ENCODE measurements at regions not wholly inside any gene's neighbourhood (a gene's known extent, or its start where the extent isn't known, plus 50 kb on each side); places are given as distances from the start of the nearest gene placed in this dataset.
"Not testable (repeated sequence)": the region's sequence is repeated elsewhere in the genome, so short reads cannot be mapped to it uniquely, and the experiment has no call there.

- Histone ChIP-seq H3K4me1 (ENCODE audit: control insufficient read depth, insufficient read depth, low read length) (no peaks in the 10 kb centered on the region), H3K36me3 (ENCODE audit: control insufficient read depth, insufficient read depth, low read length) (no peaks in the 10 kb centered on the region), H3K27me3 (ENCODE audit: control insufficient read depth, insufficient read depth, low read length) (no peaks in the 10 kb centered on the region), H3K9ac (ENCODE audit: low read length) (no peak overlapping the region), H3K4me3 (ENCODE audit: low read length) (no peak overlapping the region), H3K27ac (ENCODE audit: low read depth, low read length) (no peak overlapping the region)
Measured at GRCh38 chr12:46956451-46957035, 122.9 kb upstream of the PCED1B start.

- Histone ChIP-seq H3K36me3 (ENCODE audit: control insufficient read depth, insufficient read depth, low read length) (no peaks in the 10 kb centered on the region), H3K27me3 (ENCODE audit: control insufficient read depth, insufficient read depth, low read length) (no peaks in the 10 kb centered on the region), H3K9ac (ENCODE audit: low read length) (no peak overlapping the region), H3K4me3 (ENCODE audit: low read length) (no peak overlapping the region), H3K4me1 (ENCODE audit: control insufficient read depth, insufficient read depth, low read length) (no peaks in the 10 kb centered on the region), H3K27ac (ENCODE audit: low read depth, low read length) (no peak overlapping the region)
Measured at GRCh38 chr12:46958053-46958452, 121.4 kb upstream of the PCED1B start.

GRCh38 chr12:46958599-46959290 is 120.7 kb upstream of the PCED1B start:
- H3K4me3 ChIP-seq (ENCODE audit: low read length) = no peak overlapping the region
- no peak overlapping the region for H3K27ac ChIP-seq (ENCODE audit: low read depth, low read length)

DNA sequence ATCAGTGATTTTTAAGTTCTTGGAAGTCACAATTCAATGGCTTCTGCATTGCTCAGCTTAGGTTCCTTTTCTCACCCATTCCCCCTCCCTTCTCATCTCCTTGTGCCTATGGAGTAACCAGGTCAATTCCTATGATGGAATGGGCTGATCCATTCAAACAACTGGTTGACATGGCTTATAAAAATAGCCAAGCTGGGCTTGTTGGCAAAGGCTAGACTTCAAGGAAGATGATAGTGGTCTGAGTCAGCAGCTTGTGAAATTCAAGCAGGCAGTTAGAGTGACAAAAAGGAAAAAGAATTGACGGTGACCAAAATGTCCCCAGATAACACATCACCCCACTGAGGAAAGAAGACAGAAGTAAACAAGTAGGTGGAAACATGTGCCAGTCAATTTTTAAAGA is 119.9 kb upstream of the PCED1B start:
- no peaks in the 10 kb centered on the region for H3K27me3 ChIP-seq (ENCODE audit: control insufficient read depth, insufficient read depth, low read length)
- no peak overlapping the region for H3K4me3 ChIP-seq (ENCODE audit: low read length)
- no peaks in the 10 kb centered on the region for H3K36me3 ChIP-seq (ENCODE audit: control insufficient read depth, insufficient read depth, low read length)
- no peak overlapping the region for H3K9ac ChIP-seq (ENCODE audit: low read length)
- no peak overlapping the region for H3K27ac ChIP-seq (ENCODE audit: low read depth, low read length)
- H3K4me1 ChIP-seq (ENCODE audit: control insufficient read depth, insufficient read depth, low read length) = peaks cover 6% of the 10 kb centered on the region

More at GRCh38 chr12:46958599-46959290, 120.7 kb upstream of the PCED1B start:
- Histone ChIP-seq H3K9ac (ENCODE audit: low read length) (no peak overlapping the region), H3K4me1 (ENCODE audit: control insufficient read depth, insufficient read depth, low read length) (no peaks in the 10 kb centered on the region), H3K36me3 (ENCODE audit: control insufficient read depth, insufficient read depth, low read length) (no peaks in the 10 kb centered on the region), H3K27me3 (ENCODE audit: control insufficient read depth, insufficient read depth, low read length) (no peaks in the 10 kb centered on the region)

DNA sequence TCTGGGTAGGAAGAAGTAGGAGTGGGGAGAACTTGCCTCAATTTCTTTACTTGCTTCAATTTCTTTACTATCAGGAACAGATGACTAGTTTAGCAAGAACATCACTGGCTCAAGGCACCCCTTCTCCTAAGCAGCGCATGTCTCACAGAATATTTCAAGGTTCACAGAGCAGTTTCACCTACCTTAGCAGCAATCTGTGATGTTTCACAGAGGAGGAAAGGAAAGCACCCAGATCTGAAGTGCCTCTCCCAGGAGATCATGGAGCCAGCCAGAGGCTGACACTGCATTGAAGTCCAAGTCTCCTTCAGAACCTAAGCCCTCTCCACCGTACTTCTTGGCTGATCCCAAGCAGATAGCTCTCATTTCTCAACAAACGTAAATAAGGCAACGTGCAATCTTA is 118.7 kb upstream of the PCED1B start:
- Histone ChIP-seq H3K36me3 (ENCODE audit: control insufficient read depth, insufficient read depth, low read length) (no peaks in the 10 kb centered on the region), H3K4me3 (ENCODE audit: low read length) (no peak overlapping the region), H3K4me1 (ENCODE audit: control insufficient read depth, insufficient read depth, low read length) (peaks cover 15% of the 10 kb centered on the region), H3K27me3 (ENCODE audit: control insufficient read depth, insufficient read depth, low read length) (no peaks in the 10 kb centered on the region), H3K9ac (ENCODE audit: low read length) (no peak overlapping the region), H3K27ac (ENCODE audit: low read depth, low read length) (no peak overlapping the region)

DNA sequence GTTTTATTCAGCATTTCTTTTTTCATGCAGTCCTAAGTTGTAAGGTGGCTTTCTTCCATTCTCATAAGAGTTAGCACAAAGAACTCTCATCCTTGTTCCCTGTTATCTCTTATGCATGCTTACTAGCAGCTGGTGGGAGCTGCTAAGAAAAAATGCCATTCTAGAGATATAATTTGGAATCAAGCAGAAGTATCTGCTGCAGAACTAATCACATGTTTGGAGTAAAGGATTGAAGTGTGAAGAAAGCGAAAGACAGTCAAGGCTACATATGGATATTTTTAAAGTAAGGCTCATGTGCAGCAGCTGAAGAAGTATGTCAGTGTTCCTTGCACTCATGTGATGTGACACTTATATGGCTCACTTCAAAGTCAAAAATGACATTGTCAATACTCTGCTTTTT is 116.2 kb upstream of the PCED1B start:
- no peak overlapping the region for H3K27ac ChIP-seq (ENCODE audit: low read depth, low read length)
- H3K9ac ChIP-seq (ENCODE audit: low read length) = no peak overlapping the region
- H3K4me1 ChIP-seq (ENCODE audit: control insufficient read depth, insufficient read depth, low read length) = peaks cover 15% of the 10 kb centered on the region

GRCh38 chr12:46963977-46964971 is 115.1 kb upstream of the PCED1B start:
- H3K27ac ChIP-seq (ENCODE audit: low read depth, low read length) = peak overlapping the region; percentile 56
- no peak overlapping the region for H3K4me3 ChIP-seq (ENCODE audit: low read length)
- H3K4me1 ChIP-seq (ENCODE audit: control insufficient read depth, insufficient read depth, low read length) = peaks cover 15% of the 10 kb centered on the region
- H3K36me3 ChIP-seq (ENCODE audit: control insufficient read depth, insufficient read depth, low read length) = no peaks in the 10 kb centered on the region
- no peaks in the 10 kb centered on the region for H3K27me3 ChIP-seq (ENCODE audit: control insufficient read depth, insufficient read depth, low read length)
- H3K9ac ChIP-seq (ENCODE audit: low read length) = no peak overlapping the region

More for the DNA sequence above, 116.2 kb upstream of the PCED1B start:
- no peak overlapping the region for H3K4me3 ChIP-seq (ENCODE audit: low read length)
- H3K36me3 ChIP-seq (ENCODE audit: control insufficient read depth, insufficient read depth, low read length) = no peaks in the 10 kb centered on the region
- H3K27me3 ChIP-seq (ENCODE audit: control insufficient read depth, insufficient read depth, low read length) = no peaks in the 10 kb centered on the region

DNA sequence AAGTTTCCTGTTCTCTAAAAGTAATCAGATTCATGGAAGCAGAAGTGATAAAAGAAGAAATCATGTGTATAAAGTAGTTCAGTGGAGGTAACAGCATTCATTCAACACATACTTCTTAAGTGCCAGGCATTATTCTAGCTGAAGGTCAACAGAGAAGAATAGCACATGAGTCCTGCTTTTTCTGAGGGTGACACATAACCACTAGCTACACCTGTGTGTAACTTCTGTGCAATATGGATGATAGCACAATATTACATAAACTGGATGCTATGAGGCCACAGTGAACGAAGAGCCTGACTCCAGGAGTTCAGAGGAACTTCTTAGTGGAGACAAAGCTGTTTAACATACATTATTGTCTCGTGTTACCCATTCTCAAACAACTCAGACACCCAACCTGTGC is 114.3 kb upstream of the PCED1B start:
- H3K4me1 ChIP-seq (ENCODE audit: control insufficient read depth, insufficient read depth, low read length) = peaks cover 15% of the 10 kb centered on the region
- H3K27ac ChIP-seq (ENCODE audit: low read depth, low read length) = no peak overlapping the region
- no peak overlapping the region for H3K9ac ChIP-seq (ENCODE audit: low read length)
- no peaks in the 10 kb centered on the region for H3K27me3 ChIP-seq (ENCODE audit: control insufficient read depth, insufficient read depth, low read length)
- no peak overlapping the region for H3K4me3 ChIP-seq (ENCODE audit: low read length)
- no peaks in the 10 kb centered on the region for H3K36me3 ChIP-seq (ENCODE audit: control insufficient read depth, insufficient read depth, low read length)

- no peaks in the 10 kb centered on the region for H3K27me3 ChIP-seq (ENCODE audit: control insufficient read depth, insufficient read depth, low read length)
- H3K4me3 ChIP-seq (ENCODE audit: low read length) = no peak overlapping the region
- no peak overlapping the region for H3K27ac ChIP-seq (ENCODE audit: low read depth, low read length)
- H3K9ac ChIP-seq (ENCODE audit: low read length) = no peak overlapping the region
- H3K4me1 ChIP-seq (ENCODE audit: control insufficient read depth, insufficient read depth, low read length) = peaks cover 15% of the 10 kb centered on the region
- no peaks in the 10 kb centered on the region for H3K36me3 ChIP-seq (ENCODE audit: control insufficient read depth, insufficient read depth, low read length)
Measured at GRCh38 chr12:46965880-46966279, 113.5 kb upstream of the PCED1B start.

DNA sequence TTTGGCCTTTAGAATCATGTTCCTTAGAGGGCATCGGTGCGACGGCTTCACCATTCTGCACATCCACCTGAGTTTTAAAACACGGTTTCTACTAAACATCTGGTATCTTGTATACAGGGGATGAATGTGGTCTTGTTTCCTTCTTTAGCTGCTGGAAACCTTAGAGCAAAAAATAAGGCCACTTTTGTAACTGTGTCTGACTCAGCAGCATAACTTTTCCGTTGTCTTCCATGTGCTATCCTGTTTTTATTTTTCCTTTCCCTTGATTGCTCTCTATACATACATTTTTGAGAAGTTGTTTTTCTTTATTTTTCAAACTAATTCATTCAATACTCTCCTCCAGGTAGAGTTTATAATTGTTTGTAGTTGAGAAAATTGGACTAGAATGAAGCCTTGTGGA is 108.8 kb upstream of the PCED1B start:
- no peak overlapping the region for H3K27ac ChIP-seq (ENCODE audit: low read depth, low read length)
- no peak overlapping the region for H3K4me3 ChIP-seq (ENCODE audit: low read length)
- no peak overlapping the region for H3K9ac ChIP-seq (ENCODE audit: low read length)
- no peaks in the 10 kb centered on the region for H3K36me3 ChIP-seq (ENCODE audit: control insufficient read depth, insufficient read depth, low read length)
- no peaks in the 10 kb centered on the region for H3K4me1 ChIP-seq (ENCODE audit: control insufficient read depth, insufficient read depth, low read length)
- no peaks in the 10 kb centered on the region for H3K27me3 ChIP-seq (ENCODE audit: control insufficient read depth, insufficient read depth, low read length)

- not testable (repeated sequence) for H3K27me3 ChIP-seq (ENCODE audit: control insufficient read depth, insufficient read depth, low read length); H3K9ac ChIP-seq (ENCODE audit: low read length); H3K4me3 ChIP-seq (ENCODE audit: low read length); H3K36me3 ChIP-seq (ENCODE audit: control insufficient read depth, insufficient read depth, low read length); H3K4me1 ChIP-seq (ENCODE audit: control insufficient read depth, insufficient read depth, low read length); H3K27ac ChIP-seq (ENCODE audit: low read depth, low read length)
Measured at GRCh38 chr12:46973937-46974336, 105.5 kb upstream of the PCED1B start.

GRCh38 chr12:46977871-46978375 is 101.5 kb upstream of the PCED1B start:
- Histone ChIP-seq H3K4me3 (ENCODE audit: low read length) (no peak overlapping the region), H3K9ac (ENCODE audit: low read length) (no peak overlapping the region), H3K36me3 (ENCODE audit: control insufficient read depth, insufficient read depth, low read length) (no peaks in the 10 kb centered on the region), H3K27me3 (ENCODE audit: control insufficient read depth, insufficient read depth, low read length) (no peaks in the 10 kb centered on the region), H3K4me1 (ENCODE audit: control insufficient read depth, insufficient read depth, low read length) (no peaks in the 10 kb centered on the region), H3K27ac (ENCODE audit: low read depth, low read length) (no peak overlapping the region)

Measured in rectal smooth muscle tissue (tissue), 1 donor.